NCI-H226 (cell line): ENCODE measurements at regions not wholly inside any gene's neighbourhood (a gene's known extent, or its start where the extent isn't known, plus 50 kb on each side); places are given as distances from the start of the nearest gene placed in this dataset.

Experiments
- DNase-seq: peaks from one replicate; pipeline ENCODE4 v3.0.0-alpha.2; 2015

GRCh38 chr7:1286946-1287645, 54.4 kb downstream of the UNCX start:
- no peak for DNase-seq

GRCh38 chr7:1287752-1288201, 55.1 kb downstream of the UNCX start:
- no peak for DNase-seq

GRCh38 chr7:1288390-1288995, 55.8 kb downstream of the UNCX start:
- DNase-seq, result no peak

GRCh38 chr7:1288996-1289551, 56.4 kb downstream of the UNCX start:
- DNase-seq, result no peak

- no peak for DNase-seq
These were observed 57.0 kb downstream of the UNCX start for GRCh38 chr7:1289666-1290025.

GRCh38 chr7:1290026-1290678, 57.5 kb downstream of the UNCX start:
- no peak for DNase-seq

GRCh38 chr7:1290679-1291356, 58.1 kb downstream of the UNCX start:
- no peak for DNase-seq

- DNase-seq, result no peak
These were observed 58.7 kb downstream of the UNCX start for GRCh38 chr7:1291357-1291689.

- no peak for DNase-seq
These were observed 59.4 kb downstream of the UNCX start for GRCh38 chr7:1291845-1292765.

GRCh38 chr7:1292972-1293830, 60.5 kb downstream of the UNCX start:
- DNase-seq, result no peak

GRCh38 chr7:1293950-1294411, 61.3 kb downstream of the UNCX start:
- no peak for DNase-seq

- no peak for DNase-seq
These were observed 63.2 kb downstream of the UNCX start for GRCh38 chr7:1295776-1296355.

GRCh38 chr7:1296356-1296981, 63.8 kb downstream of the UNCX start:
- no peak for DNase-seq

GRCh38 chr7:1297017-1297960, 64.6 kb downstream of the UNCX start:
- no peak for DNase-seq

GRCh38 chr7:1298051-1298930, 65.6 kb downstream of the UNCX start:
- DNase-seq, result no peak

GRCh38 chr7:1298931-1299885, 66.5 kb downstream of the UNCX start:
- DNase-seq, result no peak

- no peak for DNase-seq
These were observed 67.5 kb downstream of the UNCX start for GRCh38 chr7:1300206-1300605.
